ENCODE measurements at regions not wholly inside any gene's neighbourhood (a gene's known extent, or its start where the extent isn't known, plus 50 kb on each side); places are given as distances from the start of the nearest gene placed in this dataset.
"Not testable (repeated sequence)": the region's sequence is repeated elsewhere in the genome, so short reads cannot be mapped to it uniquely, and the experiment has no call there.

- peak; percentile 37 for DNase-seq
Observed at GRCh38 chr2:55771612-55772011, 78.0 kb upstream of the PNPT1 start.

- DNase-seq: no peak
Observed at GRCh38 chr2:55768991-55769390, 75.3 kb upstream of the PNPT1 start.

GRCh38 chr2:55766947-55767346 is 73.3 kb upstream of the PNPT1 start:
- no peak for DNase-seq

- not testable (repeated sequence) for DNase-seq
Observed at GRCh38 chr2:55765708-55766107, 72.1 kb upstream of the PNPT1 start.

GRCh38 chr2:55763721-55764120 is 70.1 kb upstream of the PNPT1 start:
- DNase-seq: no peak

- DNase-seq: no peak
Observed at GRCh38 chr2:55761526-55761925, 67.9 kb upstream of the PNPT1 start.

- no peak for DNase-seq
Observed at GRCh38 chr2:55761024-55761423, 67.4 kb upstream of the PNPT1 start.

GRCh38 chr2:55760125-55760524 is 66.5 kb upstream of the PNPT1 start:
- no peak for DNase-seq

- no peak for DNase-seq
Observed at GRCh38 chr2:55759271-55759921, 65.8 kb upstream of the PNPT1 start.

GRCh38 chr2:55751966-55752365 is 58.3 kb upstream of the PNPT1 start:
- no peak for DNase-seq

GRCh38 chr2:55743583-55743982 is 49.9 kb upstream of the PNPT1 start:
- DNase-seq: no peak

Measured in OCI-M1 (cell line).